ENCODE measurements at regions not wholly inside any gene's neighbourhood (a gene's known extent, or its start where the extent isn't known, plus 50 kb on each side); places are given as distances from the start of the nearest gene placed in this dataset.

DNA sequence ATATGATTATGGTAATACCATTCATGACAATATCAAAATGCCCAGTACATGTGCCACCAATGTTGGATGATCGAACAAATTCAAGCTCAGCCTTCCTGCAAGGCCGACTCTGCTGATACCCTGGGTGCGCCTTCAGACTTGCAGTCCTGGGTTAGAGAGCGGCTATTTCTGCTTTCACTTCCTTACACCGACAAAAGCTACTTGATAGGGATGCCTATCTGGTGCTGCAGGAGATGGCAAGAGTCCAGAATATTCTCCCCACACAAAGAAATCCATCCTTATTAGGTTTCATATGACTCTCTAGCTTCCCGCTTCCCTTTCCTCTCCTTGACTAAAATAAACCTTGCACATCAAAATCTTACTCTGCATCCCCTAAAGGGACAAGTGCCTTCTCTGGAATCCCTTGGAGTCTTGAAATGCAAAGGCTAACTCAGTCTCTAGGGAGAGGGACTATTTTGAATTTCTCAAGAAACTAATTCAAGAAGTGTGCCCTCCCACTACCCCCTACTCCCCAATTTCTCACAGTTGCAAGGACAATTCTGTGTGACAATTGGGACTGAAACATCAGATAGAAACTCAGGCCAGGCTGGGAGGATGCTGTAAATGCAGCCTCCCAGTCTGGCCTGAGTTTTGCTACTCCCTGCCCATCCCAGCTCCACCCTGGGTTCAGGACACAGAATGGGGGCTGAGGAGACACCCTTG lies 103.1 kb upstream of the USP24 start:
- H3K27me3 ChIP-seq: no peaks in the 10 kb centered on the region
- 67% methylated on average over 6 of the region's 6 CpGs for WGBS
- no peaks in the 10 kb centered on the region for H3K9me3 ChIP-seq
- DNase-seq (ENCODE audit: extremely low spot score): no peak
- no peak overlapping the region for H3K4me3 ChIP-seq
- TF ChIP-seq POLR2AphosphoS5 (IDR thresholded peaks at IDR 0.05): no peak
- TF ChIP-seq, protein P1, sequence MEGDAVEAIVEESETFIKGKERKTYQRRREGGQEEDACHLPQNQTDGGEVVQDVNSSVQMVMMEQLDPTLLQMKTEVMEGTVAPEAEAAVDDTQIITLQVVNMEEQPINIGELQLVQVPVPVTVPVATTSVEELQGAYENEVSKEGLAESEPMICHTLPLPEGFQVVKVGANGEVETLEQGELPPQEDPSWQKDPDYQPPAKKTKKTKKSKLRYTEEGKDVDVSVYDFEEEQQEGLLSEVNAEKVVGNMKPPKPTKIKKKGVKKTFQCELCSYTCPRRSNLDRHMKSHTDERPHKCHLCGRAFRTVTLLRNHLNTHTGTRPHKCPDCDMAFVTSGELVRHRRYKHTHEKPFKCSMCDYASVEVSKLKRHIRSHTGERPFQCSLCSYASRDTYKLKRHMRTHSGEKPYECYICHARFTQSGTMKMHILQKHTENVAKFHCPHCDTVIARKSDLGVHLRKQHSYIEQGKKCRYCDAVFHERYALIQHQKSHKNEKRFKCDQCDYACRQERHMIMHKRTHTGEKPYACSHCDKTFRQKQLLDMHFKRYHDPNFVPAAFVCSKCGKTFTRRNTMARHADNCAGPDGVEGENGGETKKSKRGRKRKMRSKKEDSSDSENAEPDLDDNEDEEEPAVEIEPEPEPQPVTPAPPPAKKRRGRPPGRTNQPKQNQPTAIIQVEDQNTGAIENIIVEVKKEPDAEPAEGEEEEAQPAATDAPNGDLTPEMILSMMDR (IDR thresholded peaks at IDR 0.05): no peak
- no peaks in the 10 kb centered on the region for H3K36me3 ChIP-seq
- intact Hi-C loops (cut with DNase I): no loop called here
- H3K4me1 ChIP-seq: peaks cover 0 to 13% (median 5%) of the 10 kb centered on the region in 4 donors
- no peak overlapping the region for H3K27ac ChIP-seq (replicated peaks in 1 of 4)

DNA sequence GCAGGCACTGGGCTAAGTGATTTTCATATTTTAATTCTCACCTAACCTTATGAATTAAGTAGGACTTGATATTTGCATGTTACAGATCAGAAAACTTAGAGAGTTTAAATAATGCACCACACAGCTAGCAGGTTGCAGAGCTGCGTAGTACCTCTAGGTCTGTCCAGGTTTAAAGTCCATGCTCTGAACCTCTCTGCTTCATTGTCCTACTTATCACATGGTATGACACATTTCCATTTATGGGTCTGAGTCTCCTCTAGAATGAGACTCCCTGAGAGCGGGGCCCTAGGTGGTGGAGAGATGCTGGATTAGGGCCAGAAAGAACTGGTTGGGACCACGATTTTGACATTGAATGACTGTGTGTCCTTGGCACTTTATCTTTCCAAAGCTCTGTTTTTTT lies 102.5 kb upstream of the USP24 start:
- H3K4me3 ChIP-seq: no peak overlapping the region
- WGBS: 70% methylated on average over 3 of the region's 3 CpGs
- DNase-seq (ENCODE audit: extremely low spot score): no peak
- peaks cover 0 to 13% (median 2%) of the 10 kb centered on the region in 4 donors for H3K4me1 ChIP-seq
- H3K27ac ChIP-seq (replicated peaks in 1 of 4): no peak overlapping the region
- intact Hi-C loops (cut with DNase I): no loop called here
- H3K9me3 ChIP-seq: no peaks in the 10 kb centered on the region
- TF ChIP-seq, protein P1 (IDR thresholded peaks at IDR 0.05): no peak
- TF ChIP-seq POLR2AphosphoS5 (IDR thresholded peaks at IDR 0.05): no peak
- no peaks in the 10 kb centered on the region for H3K27me3 ChIP-seq
- no peaks in the 10 kb centered on the region for H3K36me3 ChIP-seq

- H3K27me3 ChIP-seq: no peaks in the 10 kb centered on the region
- 85% methylated on average over 7 of the region's 7 CpGs for WGBS
- no peaks in the 10 kb centered on the region for H3K36me3 ChIP-seq
- TF ChIP-seq EP300 (IDR thresholded peaks at IDR 0.05) (no peak), POLR2A (IDR thresholded peaks at IDR 0.05; ENCODE audit: low read depth) (no peak), POLR2AphosphoS5 (IDR thresholded peaks at IDR 0.05) (no peak)
- TF ChIP-seq, protein P1 (IDR thresholded peaks at IDR 0.05): no peak
- intact Hi-C loops (cut with DNase I): no loop called here
- H3K4me1 ChIP-seq: peaks cover 0 to 13% (median 2%) of the 10 kb centered on the region in 4 donors
- no peak for DNase-seq (ENCODE audit: extremely low spot score)
- no peak overlapping the region for H3K27ac ChIP-seq (replicated peaks in 1 of 4)
- H3K9me3 ChIP-seq: no peaks in the 10 kb centered on the region
- no peak overlapping the region for H3K4me3 ChIP-seq
Observed at GRCh38 chr1:55316947-55317662, 101.9 kb upstream of the USP24 start.

GRCh38 chr1:55316502-55316901 lies 101.3 kb upstream of the USP24 start:
- Histone ChIP-seq H3K27me3 (no peaks in the 10 kb centered on the region), H3K36me3 (no peaks in the 10 kb centered on the region), H3K9me3 (no peaks in the 10 kb centered on the region), H3K27ac (replicated peaks in 1 of 4) (no peak overlapping the region), H3K4me1 (peaks cover 0 to 13% (median 2%) of the 10 kb centered on the region in 4 donors), H3K4me3 (no peak overlapping the region)
- no peak for DNase-seq (ENCODE audit: extremely low spot score)
- intact Hi-C loops (cut with DNase I): no loop called here
- TF ChIP-seq POLR2AphosphoS5 (IDR thresholded peaks at IDR 0.05): no peak
- TF ChIP-seq, protein P1 (IDR thresholded peaks at IDR 0.05): no peak
- no peak for TF ChIP-seq EP300 (IDR thresholded peaks at IDR 0.05)
- TF ChIP-seq POLR2A (IDR thresholded peaks at IDR 0.05; ENCODE audit: low read depth): no peak
- WGBS: 65% methylated on average over 4 of the region's 4 CpGs
